Activated CD8-positive, alpha-beta memory T cell treated with anti-CD3 and anti-CD28 coated beads for 1 hour (primary cell): ENCODE measurements at regions not wholly inside any gene's neighbourhood (a gene's known extent, or its start where the extent isn't known, plus 50 kb on each side); places are given as distances from the start of the nearest gene placed in this dataset.
"Not testable (repeated sequence)": the region's sequence is repeated elsewhere in the genome, so short reads cannot be mapped to it uniquely, and the experiment has no call there.

Experiments used
- DNase-seq, 2 donors: peaks; one replicate each; pipeline ENCODE4 v3.0.0-alpha.2; 2020; ENCODE audit warnings: low read depth in 1 of 2; ENCODE audit errors: extremely low read depth in 1 of 2

DNA sequence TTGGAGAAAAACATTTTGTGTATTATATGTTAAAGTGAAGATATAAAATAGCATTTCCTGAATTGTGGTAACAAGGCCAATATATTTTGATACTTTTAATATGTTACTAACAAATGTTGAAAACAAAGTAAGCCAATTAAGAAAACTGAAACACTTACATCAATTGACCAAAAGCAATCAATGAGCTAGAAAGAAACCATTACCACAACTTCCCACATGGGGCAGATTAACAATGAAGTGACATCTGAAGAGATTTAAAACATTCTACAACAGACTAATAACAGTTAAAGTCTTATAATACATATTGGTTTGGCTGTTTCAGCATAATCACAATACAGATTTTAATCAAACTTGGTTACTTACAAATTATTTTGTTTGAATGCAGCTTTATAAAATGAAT is 282.4 kb upstream of the NETO1 start:
- DNase-seq, result no peak

DNA sequence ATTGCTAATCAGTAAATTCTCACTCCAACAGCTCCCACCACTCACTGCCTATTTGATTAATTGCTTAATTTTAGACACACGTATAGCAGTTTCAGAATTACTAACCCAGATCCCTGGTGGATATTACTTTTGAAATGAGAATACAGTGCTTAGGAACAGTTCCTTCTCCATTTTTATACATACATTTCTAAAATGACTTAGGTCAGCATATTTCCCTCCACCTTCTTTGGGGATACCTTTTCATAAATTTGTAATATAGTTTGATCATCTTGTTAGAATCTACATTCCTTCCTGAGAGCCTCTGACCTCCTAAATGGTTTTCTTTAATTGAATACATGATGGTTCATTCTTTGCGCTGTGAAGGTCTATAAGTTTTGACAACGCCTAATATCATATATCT is 279.8 kb upstream of the NETO1 start:
- no peak for DNase-seq

DNA sequence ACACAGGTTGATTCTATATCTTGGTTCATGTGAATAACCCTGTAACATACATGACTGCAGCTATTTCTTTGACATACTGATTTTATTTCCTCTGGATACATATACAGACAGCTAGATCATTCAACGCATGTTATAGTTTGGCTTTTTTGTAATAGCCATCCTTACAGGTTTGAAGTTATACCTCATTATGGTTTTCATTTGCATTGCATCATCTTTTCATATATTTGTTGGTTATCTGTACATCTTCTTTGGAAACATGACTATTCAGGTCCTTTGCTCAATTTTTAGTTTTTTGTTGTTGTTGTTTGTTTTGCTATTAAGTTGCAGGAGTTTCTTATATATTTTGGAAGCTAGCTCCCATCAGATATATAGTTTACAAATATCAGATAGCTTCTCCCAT is 276.2 kb upstream of the NETO1 start:
- DNase-seq, result no peak

DNA sequence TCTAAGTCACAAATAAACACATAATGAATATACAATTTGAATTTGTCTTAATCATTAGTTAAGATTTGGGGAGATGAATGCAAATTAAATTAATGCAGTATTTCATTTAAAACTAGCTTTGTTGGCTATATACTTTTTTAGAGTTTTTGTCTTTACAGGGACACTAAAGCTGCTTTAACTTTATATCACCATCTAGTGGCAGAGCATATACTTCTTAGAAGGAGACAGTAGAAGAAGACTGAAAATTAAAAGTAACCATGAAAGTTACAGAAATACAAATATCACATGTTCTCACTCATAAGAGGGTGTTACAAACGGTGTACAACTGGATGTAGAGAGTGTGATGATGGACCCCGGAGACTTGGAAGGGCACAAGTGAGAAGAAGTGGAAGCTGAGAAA is 268.3 kb upstream of the NETO1 start:
- no peak for DNase-seq

DNA sequence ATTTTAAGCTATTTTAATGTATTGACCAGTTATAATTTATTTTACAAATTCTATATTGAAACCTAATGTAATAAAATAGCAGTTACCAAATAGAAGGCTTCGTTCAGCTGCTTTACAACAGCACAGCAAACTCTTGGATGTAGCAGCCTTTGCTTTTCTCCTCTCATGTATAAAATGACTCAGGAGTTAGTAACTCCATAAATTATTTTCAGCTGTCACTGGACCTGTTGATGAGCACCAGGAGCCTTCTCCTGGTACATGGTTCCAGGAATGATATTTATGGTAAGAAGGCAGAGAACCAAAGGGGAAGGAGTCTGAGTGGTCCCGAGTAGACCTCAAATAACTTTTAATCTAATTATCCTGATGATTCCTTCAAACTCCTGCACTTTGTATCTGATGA is 256.4 kb upstream of the NETO1 start:
- DNase-seq, result no peak

DNA sequence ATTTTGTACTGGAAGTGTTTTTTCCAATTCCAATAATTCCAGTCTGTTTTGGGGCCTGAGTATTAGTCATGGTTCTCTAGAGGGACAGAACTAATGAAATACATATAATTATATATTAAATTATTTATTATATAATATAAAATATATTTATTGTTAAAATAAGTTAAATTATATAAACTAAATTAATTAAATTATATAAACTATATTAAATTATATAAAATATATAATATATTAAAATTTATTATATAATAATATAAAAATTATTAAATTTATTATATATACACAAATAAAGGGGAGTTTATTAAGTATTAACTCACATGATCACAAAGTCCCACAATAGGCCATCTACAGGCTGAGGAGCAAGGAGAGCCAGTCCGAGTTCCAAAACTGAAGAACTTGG is 253.4 kb upstream of the NETO1 start:
- DNase-seq, result no peak

DNA sequence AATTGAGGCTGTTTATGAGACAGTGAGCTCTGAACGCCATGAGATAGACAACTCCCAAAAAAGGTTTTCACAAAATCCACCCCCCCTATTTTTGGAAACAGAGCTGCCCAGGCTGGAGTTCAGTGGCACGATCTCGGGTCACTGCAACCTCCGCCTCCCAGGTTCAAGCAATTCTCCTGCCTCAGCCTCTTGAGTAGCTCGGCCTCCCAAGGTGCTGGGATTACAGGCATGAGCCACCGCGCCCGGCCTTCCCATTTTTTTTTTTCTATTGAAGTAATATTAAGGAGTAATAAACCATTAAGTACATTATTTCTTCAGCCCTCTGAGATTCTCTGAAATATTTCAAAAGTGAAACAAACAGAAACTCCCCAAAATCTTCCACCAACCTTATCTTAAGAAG is 252.8 kb upstream of the NETO1 start:
- no peak for DNase-seq

DNA sequence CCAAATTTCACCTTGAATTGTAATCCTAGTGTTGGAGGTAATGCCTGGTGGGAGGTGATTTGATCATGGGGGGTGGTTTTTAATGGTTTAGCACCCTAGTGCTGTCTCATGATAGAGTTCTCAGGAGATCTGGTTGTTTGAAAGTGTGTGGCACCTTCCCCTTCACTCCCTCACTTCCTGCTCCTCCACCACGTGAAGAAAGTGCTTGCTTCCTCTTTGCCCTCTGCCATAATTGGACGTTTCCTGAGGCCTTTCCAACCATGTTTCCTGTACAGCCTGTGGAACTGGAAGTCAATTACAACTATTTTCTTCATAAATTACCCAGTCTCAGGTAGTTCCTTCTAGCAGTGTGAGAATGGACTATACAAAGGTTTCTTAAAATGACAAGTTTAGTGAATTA is 251.8 kb upstream of the NETO1 start:
- DNase-seq, result no peak

DNA sequence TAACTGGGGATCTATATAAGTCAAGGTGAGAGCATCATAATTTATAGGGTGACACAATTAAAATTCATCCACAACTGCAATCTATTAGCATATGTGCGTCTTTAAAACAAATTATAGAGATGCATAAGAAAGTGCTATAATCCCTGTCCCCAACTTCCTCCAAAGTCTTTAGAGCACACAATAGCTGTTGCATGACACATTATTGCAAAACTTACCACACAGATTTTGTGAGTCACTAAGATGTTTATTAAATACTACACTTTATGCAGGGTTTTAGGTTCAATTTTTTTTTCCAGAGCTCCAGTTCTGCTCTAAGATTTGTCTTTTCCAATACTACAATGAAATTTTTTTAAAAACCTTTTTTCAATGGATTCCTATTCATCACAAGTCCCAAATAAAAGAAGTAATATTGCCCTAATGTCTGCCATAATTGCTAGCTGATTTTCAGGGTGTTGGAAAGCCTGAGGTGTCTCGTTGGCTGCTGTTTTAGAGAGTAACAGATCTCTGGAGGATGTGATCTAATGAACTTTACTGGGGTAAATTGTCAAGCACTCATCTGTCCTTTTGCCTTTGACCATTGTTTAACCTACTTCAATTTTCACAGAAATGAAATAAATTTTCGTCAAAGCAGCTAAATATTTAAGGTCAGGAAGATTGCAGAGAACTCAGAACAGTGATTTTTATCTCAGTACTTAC is 250.5 kb upstream of the NETO1 start:
- DNase-seq, result no peak

DNA sequence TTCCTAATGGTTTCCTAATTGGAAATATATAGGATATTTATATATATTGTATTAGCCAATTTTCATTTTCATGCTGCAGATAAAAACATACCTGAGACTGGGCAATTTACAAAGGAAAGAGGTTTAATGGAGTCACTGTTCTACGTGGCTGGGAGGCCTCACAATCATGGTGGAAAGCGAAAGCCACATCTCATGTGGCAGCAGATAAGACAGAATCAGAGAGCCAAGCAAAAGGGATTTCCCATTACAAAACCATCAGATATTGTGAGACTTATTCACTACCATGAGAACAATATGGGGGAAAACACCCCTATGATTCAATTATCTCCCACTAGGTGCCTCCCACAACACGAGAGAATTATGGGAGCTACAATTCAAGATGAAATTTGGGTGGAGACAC is 242.5 kb upstream of the NETO1 start:
- DNase-seq, result no peak

DNA sequence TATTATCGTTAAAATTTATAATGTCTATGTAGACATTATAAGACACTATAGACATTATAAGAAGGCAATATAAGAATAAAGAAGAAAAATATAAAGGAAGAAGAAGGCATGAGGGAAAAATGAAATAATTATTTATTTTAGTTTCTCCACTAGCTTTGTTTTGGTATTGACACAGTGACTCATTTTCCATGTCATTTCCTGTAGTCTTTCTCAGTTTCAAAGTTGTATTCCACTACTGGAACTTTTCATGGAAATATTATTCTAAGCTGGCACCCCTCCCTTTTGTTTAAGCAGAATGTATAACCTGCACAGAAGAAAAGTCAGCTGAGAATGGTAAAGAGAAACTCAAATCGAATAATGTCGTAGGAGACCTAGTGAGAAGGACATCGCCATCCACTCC is 234.2 kb upstream of the NETO1 start:
- no peak for DNase-seq

DNA sequence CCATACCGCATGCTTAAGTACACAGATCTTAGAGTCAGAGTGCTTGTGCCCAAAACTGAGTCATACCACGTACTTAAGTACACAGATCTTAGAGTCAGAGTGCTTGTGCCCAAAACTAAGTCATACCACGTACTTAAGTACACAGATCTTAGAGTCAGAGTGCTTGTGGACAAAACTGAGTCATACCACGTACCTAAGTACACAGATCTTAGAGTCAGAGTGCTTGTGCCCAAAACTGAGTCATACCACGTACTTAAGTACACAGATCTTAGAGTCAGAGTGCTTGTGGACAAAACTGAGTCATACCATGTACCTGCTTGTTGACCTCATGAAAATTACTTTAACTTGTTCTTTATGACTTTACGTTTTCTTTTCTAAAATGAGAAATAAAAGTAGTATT is 233.7 kb upstream of the NETO1 start:
- not testable (repeated sequence) for DNase-seq

DNA sequence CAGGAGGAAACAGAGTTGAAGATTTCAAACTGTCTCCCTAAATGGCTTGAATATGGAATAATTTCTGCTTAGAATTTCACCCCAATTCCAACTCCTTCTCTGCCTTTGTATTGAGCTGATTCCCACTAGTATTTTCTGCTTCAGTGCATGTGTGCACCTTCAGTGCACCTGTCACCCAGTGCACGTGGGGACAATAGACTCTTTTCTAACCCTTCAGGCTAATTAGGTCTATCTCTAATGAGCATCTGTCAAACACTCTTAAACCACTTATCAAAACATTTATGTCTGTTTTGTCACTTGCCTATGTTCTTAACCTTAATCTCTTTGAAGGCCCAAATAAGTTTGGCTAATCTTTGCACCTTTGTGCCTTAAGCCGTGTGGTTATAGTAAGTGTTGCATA is 232.0 kb upstream of the NETO1 start:
- no peak for DNase-seq

DNA sequence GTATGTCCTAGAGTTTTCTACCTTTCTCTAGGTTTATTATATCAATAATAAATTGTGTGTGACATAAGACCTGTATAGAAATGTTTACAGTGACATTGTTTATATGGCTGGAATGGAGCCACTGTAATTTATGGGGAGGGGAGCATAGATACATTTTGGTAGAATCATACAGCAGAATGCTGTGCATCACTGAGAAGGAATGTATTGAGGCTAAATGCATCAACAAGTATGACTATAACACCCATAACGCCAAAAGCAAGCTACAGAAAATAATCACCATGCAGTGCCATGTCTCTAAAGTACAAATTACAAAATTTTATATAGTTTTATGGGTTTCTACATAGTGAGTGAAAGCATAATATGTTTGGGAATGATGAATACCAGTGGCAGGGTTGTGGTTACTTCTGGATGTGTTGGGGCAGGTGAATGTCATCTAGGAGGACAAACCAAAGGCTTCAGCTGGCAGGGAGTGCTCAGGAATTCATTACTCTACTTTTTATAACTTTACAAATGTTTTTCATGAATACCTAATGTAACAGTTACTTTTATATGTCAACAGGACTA is 226.0 kb upstream of the NETO1 start:
- no peak for DNase-seq

DNA sequence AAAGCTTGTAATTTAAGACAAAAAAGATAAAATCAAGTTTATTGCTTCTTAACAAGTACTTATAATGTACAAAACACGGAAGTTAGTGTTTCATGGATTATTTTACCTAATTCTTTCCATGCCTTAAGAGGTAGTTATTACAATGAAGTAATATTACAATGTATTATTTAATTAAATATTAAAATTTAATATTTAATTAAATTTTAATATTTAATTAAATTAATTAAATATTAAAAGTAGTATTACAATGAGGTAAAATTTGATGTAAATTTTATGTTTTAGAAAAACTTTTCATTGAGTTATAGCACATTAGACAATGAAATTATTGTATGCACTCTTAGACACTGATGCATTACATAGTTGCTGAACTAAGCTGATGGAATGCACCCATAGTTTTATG is 220.7 kb upstream of the NETO1 start:
- DNase-seq, result no peak

DNA sequence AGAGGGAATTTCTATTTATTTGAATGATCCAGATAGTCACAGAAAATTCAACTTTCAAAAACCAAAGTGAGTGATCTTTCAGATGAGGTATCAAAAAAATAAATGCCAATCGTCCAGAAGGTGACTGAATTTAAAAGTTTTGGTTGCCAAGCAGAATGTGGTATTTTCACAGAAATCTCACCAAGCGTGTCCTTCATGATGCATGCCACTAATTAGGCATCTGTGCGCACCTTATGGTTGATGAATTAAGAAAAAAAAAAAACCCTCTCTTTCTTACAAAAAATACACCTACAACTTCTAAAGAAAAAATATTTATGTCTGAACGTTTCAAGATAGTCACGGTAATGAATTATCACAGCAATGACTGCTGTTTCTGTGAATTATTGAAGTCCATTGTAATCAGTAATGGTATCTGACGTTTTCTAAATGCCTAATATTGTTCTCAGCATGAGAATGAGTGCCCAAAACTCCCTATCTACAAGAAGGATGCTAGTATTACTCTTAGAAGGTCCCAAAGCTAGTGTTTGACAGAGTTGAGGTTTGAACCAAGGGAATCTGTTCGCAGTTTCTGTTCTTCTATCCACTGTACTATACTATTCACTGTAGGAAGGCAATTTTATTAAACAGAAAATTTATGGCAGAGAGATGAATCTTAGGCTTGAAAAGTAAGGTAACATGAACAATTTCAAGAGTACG is 219.6 kb upstream of the NETO1 start:
- no peak for DNase-seq

DNA sequence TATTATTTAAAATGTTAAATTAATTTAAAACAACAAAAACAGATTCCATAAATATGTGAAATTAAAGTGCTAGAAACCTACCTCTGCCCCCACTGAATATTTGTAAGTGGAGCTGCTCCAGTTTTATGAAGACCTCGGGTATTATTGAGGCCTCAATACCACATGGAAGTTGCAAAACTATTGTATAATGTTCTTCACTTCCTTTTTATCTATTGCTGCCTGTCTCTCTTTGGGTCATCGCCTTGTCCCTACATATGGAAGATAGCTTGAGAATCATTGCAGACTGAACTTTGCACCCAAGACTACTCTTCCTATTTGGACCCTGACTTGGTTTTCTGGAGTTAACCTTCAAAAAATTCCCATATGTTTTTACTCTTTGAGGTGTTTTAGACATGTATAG is 212.1 kb upstream of the NETO1 start:
- DNase-seq, result no peak

DNA sequence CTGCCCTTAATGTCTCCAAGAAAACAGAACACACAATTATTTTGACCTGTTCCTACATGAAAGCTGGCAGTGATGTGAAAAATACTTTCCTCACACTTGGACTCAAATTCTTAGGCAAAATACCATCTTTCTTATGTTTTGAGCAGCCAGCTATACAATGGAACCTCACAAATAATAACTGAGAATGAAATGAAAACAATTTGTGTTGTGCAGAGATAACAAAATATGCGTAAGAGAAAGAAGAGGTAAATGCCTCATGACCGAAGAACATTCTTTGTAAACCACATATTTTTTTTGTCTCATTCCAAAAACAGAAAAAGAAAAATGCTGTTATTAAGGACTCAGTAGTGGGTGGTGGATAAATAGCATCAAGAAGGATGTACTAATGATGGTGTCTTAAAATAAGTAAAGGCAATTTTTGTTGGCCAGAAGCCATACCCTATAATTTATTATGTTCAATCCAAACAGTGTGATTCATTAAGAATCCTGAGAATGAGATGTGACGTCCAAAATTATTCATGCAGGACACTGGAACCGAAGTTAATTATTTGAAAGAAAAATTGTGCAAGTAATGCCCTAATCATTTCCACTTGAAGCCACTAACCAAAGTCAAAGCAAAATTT is 193.0 kb upstream of the NETO1 start:
- no peak for DNase-seq

DNA sequence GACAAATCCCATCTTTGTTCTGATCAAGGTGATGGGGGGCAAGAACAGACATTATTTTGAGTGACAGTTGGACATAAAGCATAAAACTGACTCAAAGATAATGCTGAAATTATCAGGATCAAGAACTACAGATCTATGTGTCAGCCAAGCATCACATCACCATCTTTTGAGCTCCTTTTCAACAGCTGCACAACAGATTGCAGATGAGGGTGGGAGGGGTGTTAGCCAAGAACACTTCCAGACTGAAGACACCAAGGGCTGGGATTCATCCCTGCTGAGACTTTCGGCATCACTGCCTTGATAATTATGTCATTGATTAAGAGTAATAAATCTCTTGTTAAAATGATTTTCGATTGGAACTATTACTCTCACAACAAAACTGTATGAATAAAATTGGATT is 191.5 kb upstream of the NETO1 start:
- DNase-seq, result no peak

DNA sequence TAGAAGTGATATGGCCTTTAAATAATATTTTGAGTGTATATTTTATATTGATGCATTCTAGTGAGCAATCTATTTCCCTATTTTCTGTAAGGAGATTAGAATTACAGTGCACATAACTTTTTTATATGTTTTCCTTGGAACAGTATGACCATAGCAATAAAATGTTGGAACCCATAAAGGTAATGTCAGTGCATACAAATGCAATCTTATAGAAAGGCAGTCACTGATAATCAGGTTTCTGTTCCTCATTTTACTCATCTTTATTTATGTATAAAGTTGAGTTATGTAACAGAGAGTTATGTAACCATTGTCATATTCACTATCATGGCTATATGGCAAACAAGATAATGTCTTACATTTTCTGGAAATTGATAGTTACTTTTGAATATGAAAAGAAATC is 179.9 kb upstream of the NETO1 start:
- no peak for DNase-seq

DNA sequence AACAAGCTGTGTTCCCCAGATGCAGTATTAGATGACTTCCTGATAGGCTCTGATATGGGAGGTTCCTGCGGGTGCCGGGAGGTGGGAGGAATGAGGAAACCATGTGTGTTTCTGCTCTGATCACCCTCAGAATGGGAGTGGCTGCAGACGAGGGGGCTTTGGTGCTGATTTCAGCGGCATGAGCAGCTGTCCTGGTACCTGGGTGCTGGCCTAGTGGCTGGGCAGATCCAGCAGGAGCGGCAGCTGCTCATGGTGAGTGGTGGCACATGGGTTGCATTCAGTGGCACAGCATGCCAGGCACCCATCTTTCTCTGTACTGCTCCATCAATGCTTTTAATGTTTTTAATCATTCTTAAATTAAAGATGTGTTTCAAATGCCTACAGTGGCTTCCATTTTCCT is 177.2 kb upstream of the NETO1 start:
- no peak for DNase-seq

DNA sequence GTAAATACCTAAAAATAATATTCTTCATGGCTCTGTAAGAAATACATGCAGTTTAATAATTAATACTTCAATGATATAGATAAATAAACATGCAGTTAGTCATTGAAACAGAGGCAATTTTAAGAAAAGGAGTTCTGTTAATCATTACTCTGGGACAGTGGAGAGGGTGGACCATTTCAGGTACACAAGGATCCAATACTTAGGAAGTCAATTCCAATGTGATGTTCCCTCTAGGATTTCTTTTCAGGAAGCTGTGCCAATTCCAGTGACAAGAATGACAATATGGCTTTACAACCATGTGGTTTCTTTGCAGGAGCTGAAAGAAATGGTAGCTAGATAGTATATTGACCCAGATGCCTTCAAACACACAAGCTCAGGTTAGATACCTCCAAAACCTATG is 175.8 kb upstream of the NETO1 start:
- DNase-seq, result no peak
